Right cardiac atrium (tissue), 5 donors: ENCODE measurements at regions not wholly inside any gene's neighbourhood (a gene's known extent, or its start where the extent isn't known, plus 50 kb on each side); places are given as distances from the start of the nearest gene placed in this dataset.
"Not testable (repeated sequence)": the region's sequence is repeated elsewhere in the genome, so short reads cannot be mapped to it uniquely, and the experiment has no call there.

Experiments
- ATAC-seq, 2 donors: fragments of 200-7000 bp; cut with Tn5 transposase; one replicate each; pipeline versions ENCODE4 v1.8.0 to v1.9.1; 2020; ENCODE audit warnings: moderate library complexity in 2 of 2, mild to moderate bottlenecking in 1 of 2
- DNase-seq, 3 donors: peaks; one replicate each; pipeline ENCODE4 v3.0.0-alpha.2; 2020
- H3K27ac ChIP-seq: one replicate; pipeline ENCODE4 v1.5.1; 2013; ENCODE audit warnings: mild to moderate bottlenecking, low read length, control low read depth, moderate library complexity
- H3K27me3 ChIP-seq: one replicate; pipeline ENCODE4 v1.6.1; 2013; ENCODE audit not compliant: control insufficient read depth, insufficient read depth
- H3K4me1 ChIP-seq: one replicate; pipeline ENCODE4 v1.6.1; 2013; ENCODE audit warnings: low read length; ENCODE audit not compliant: control insufficient read depth, insufficient read depth
- H3K4me3 ChIP-seq: one replicate; pipeline ENCODE4 v1.5.1; 2013; ENCODE audit warnings: low read length, control low read depth
- H3K9me3 ChIP-seq: one replicate; pipeline ENCODE4 v1.6.1; 2013; ENCODE audit warnings: low read length; ENCODE audit not compliant: control insufficient read depth
- WGBS: extraction: QIAGEN DNeasy Blood & Tissue Kit; methylation state at CpG from one replicate; pipeline ENCODE4 v1.1.7; 2013; 5-methylcytosine and 5-hydroxymethylcytosine counted together
- intact Hi-C, 4 donors: fragments of 100-400 bp; cut with DNase I; formaldehyde crosslinking; loops; one replicate each; pipeline versions ENCODE4 v1.11.0 to v1.14.0; 2022 to 2023
- donor health status: healthy with polysubstance abuse.
- donor health status: DM: no; HTN: yes; CAD: no.
- donor health status: DM: no; HTN: no; CAD: no.
- donor health status: DM: no; HTN: yes; CAD: no; lungs with severe emphysema.
- donor health status: DM: yes; HTN: yes; CAD: no.

- 61% methylated on average over 7 of the region's 7 CpGs for whole genome bisulfite sequencing
- H3K4me1 ChIP-seq, H3K27ac ChIP-seq, DNase-seq, H3K27me3 ChIP-seq, H3K4me3 ChIP-seq, intact Hi-C loops, H3K9me3 ChIP-seq, ATAC-seq: not testable (repeated sequence)
These were observed 264.3 kb upstream of the NBPF12 start for GRCh38 chr1:146673729-146674299.

GRCh38 chr1:146672608-146673007 lies 265.5 kb upstream of the NBPF12 start:
- H3K4me3 ChIP-seq, intact Hi-C loops, H3K4me1 ChIP-seq, H3K27ac ChIP-seq, ATAC-seq, H3K27me3 ChIP-seq, H3K9me3 ChIP-seq, DNase-seq: not testable (repeated sequence)
- WGBS: 86% methylated on average over 6 of the region's 7 CpGs

GRCh38 chr1:146671588-146671987 lies 266.5 kb upstream of the NBPF12 start:
- H3K4me3 ChIP-seq, H3K9me3 ChIP-seq, H3K27me3 ChIP-seq, H3K4me1 ChIP-seq, DNase-seq, intact Hi-C loops: not testable (repeated sequence)
- WGBS: 70% methylated on average over 6 of the region's 6 CpGs
- ATAC-seq: peak; percentile 50 to 55
- peak overlapping the region; percentile 45 for H3K27ac ChIP-seq

- intact Hi-C loops, H3K4me1 ChIP-seq, H3K27me3 ChIP-seq, H3K4me3 ChIP-seq, H3K9me3 ChIP-seq: not testable (repeated sequence)
- peak; percentile 52 to 83 (median 69) for DNase-seq
- peak; percentile 90 to 93 for ATAC-seq
- WGBS: 62% methylated on average over 10 of the region's 10 CpGs
- peak overlapping the region; percentile 45 for H3K27ac ChIP-seq
These were observed 267.1 kb upstream of the NBPF12 start for GRCh38 chr1:146670832-146671566.

- 67% methylated on average over 1 of the region's 1 CpG for WGBS
- DNase-seq, H3K27me3 ChIP-seq, H3K4me1 ChIP-seq, H3K27ac ChIP-seq, H3K4me3 ChIP-seq, ATAC-seq, intact Hi-C loops, H3K9me3 ChIP-seq: not testable (repeated sequence)
These were observed 271.8 kb upstream of the NBPF12 start for GRCh38 chr1:146666275-146666674.

GRCh38 chr1:146660242-146660641 lies 277.9 kb upstream of the NBPF12 start:
- 84% methylated on average over 3 of the region's 4 CpGs for WGBS
- H3K4me3 ChIP-seq, H3K4me1 ChIP-seq, DNase-seq, ATAC-seq, H3K9me3 ChIP-seq, H3K27me3 ChIP-seq, intact Hi-C loops, H3K27ac ChIP-seq: not testable (repeated sequence)

- H3K4me1 ChIP-seq, H3K9me3 ChIP-seq, H3K27ac ChIP-seq, ATAC-seq, intact Hi-C loops, H3K4me3 ChIP-seq, H3K27me3 ChIP-seq, DNase-seq: not testable (repeated sequence)
- 49% methylated on average over 3 of the region's 3 CpGs for WGBS
These were observed 281.6 kb upstream of the NBPF12 start for GRCh38 chr1:146656356-146657060.

GRCh38 chr1:146654763-146655162 lies 283.4 kb upstream of the NBPF12 start:
- intact Hi-C loops, H3K9me3 ChIP-seq, H3K27ac ChIP-seq, ATAC-seq, H3K4me3 ChIP-seq, DNase-seq, H3K4me1 ChIP-seq, H3K27me3 ChIP-seq: not testable (repeated sequence)
- 55% methylated on average over 4 of the region's 4 CpGs for WGBS

- H3K4me1 ChIP-seq, H3K27me3 ChIP-seq, H3K9me3 ChIP-seq, H3K4me3 ChIP-seq, DNase-seq, H3K27ac ChIP-seq, intact Hi-C loops, ATAC-seq: not testable (repeated sequence)
- WGBS: 75% methylated on average over 6 of the region's 6 CpGs
These were observed 292.0 kb upstream of the NBPF12 start for GRCh38 chr1:146645978-146646604.

- WGBS: 73% methylated on average over 3 of the region's 3 CpGs
- H3K27me3 ChIP-seq, H3K9me3 ChIP-seq, H3K27ac ChIP-seq, H3K4me1 ChIP-seq, ATAC-seq, DNase-seq, H3K4me3 ChIP-seq, intact Hi-C loops: not testable (repeated sequence)
These were observed 296.6 kb upstream of the NBPF12 start for GRCh38 chr1:146641534-146641933.

- ATAC-seq: peak; percentile 67 to 88
- H3K4me1 ChIP-seq, DNase-seq, intact Hi-C loops, H3K4me3 ChIP-seq, H3K27me3 ChIP-seq, H3K27ac ChIP-seq, H3K9me3 ChIP-seq: not testable (repeated sequence)
- WGBS: 75% methylated on average over 5 of the region's 5 CpGs
These were observed 297.5 kb upstream of the NBPF12 start for GRCh38 chr1:146640671-146641070.
